ENCODE measurements at regions not wholly inside any gene's neighbourhood (a gene's known extent, or its start where the extent isn't known, plus 50 kb on each side); places are given as distances from the start of the nearest gene placed in this dataset.

- no peak for TF ChIP-seq POLR2AphosphoS5 (IDR thresholded peaks at IDR 0.05; ENCODE audit: insufficient read depth in 1 of 2, low read depth in 1 of 2)
- TF ChIP-seq POLR2A (IDR thresholded peaks at IDR 0.05) = no peak
Measured at GRCh38 chr3:16800361-16800760, 84.4 kb upstream of the PLCL2 start.

Data from vagina (tissue), 2 donors.